ENCODE measurements at regions not wholly inside any gene's neighbourhood (a gene's known extent, or its start where the extent isn't known, plus 50 kb on each side); places are given as distances from the start of the nearest gene placed in this dataset.

- TF ChIP-seq NFRKB (IDR thresholded peaks at IDR 0.05) = no peak
- TF ChIP-seq FOXK2 (IDR thresholded peaks at IDR 0.05) = no peak
- no peak for TF ChIP-seq SP1 (IDR thresholded peaks at IDR 0.05)
- TF ChIP-seq LEF1 (IDR thresholded peaks at IDR 0.05; ENCODE audit: borderline replicate concordance) = no peak
- TF ChIP-seq FOXA1 (IDR thresholded peaks at IDR 0.05) = no peak
- no peak for TF ChIP-seq FOXM1 (IDR thresholded peaks at IDR 0.05; ENCODE audit: borderline replicate concordance)
- no peak for TF ChIP-seq PKNOX1 (IDR thresholded peaks at IDR 0.05)
- no peak for TF ChIP-seq HDGF (IDR thresholded peaks at IDR 0.05; ENCODE audit: borderline replicate concordance)
Measured at GRCh38 chr10:59085054-59085453, 91.4 kb upstream of the PHYHIPL start.
